Tibial nerve (tissue), 4 donors: ENCODE measurements at regions not wholly inside any gene's neighbourhood (a gene's known extent, or its start where the extent isn't known, plus 50 kb on each side); places are given as distances from the start of the nearest gene placed in this dataset.

Experiments
- DNase-seq, 2 donors: peaks; one replicate each; pipeline ENCODE4 v3.0.0-alpha.2; 2019; ENCODE audit warnings: low spot score in 2 of 2
- H3K27ac ChIP-seq, 4 donors: fragments of 200-600 bp; sonication (generic) in 3 of 4; one replicate each; pipeline ENCODE4 v1.5.1; 2017 to 2019; ENCODE audit warnings: mild to moderate bottlenecking in 1 of 4
- H3K27me3 ChIP-seq, 2 donors: fragments of 200-600 bp; sonication (generic) in 1 of 2; one replicate each; pipeline versions ENCODE4 v1.5.1 to v1.6.0; 2017 to 2019
- H3K36me3 ChIP-seq, 3 donors: fragments of 200-600 bp; sonication (generic); one replicate each; pipeline ENCODE4 v1.5.1; 2018 to 2019
- H3K4me1 ChIP-seq, 4 donors: fragments of 200-600 bp; sonication (generic) in 3 of 4; one replicate each; pipeline ENCODE4 v1.5.1; 2017 to 2019
- H3K4me3 ChIP-seq, 4 donors: fragments of 200-600 bp; sonication (generic) in 3 of 4; one replicate each; pipeline ENCODE4 v1.5.1; 2017 to 2019; ENCODE audit warnings: mild to moderate bottlenecking in 1 of 4, moderate library complexity in 1 of 4
- H3K9me3 ChIP-seq, 4 donors: fragments of 200-600 bp; sonication (generic) in 3 of 4; one replicate each; pipeline ENCODE4 v1.5.1; 2017 to 2019
- CTCF ChIP-seq, 5 experiments: fragments of 200-600 bp in 3 of 5; fragments of 450-650 bp in 2 of 5; sonication (generic) in 3 of 5; IDR thresholded peaks; one replicate each; pipeline ENCODE4 v1.5.1; 2016 to 2019; ENCODE audit warnings: antibody characterized with exemption in 5 of 5, mild to moderate bottlenecking in 3 of 5, moderate library complexity in 2 of 5
- EP300 ChIP-seq, 2 donors: sonication (generic); formaldehyde crosslinking; IDR thresholded peaks; one replicate each; pipeline ENCODE4 v1.6.1; 2017; ENCODE audit warnings: antibody characterized with exemption in 2 of 2, mild to moderate bottlenecking in 1 of 2
- POLR2A ChIP-seq, 2 donors: fragments of 450-650 bp; IDR thresholded peaks; one replicate each; pipeline ENCODE4 v1.6.1; 2017; ENCODE audit warnings: antibody characterized with exemption in 2 of 2, mild to moderate bottlenecking in 2 of 2, moderate library complexity in 2 of 2
- WGBS, 2 donors: methylation state at CpG; one replicate each; pipeline ENCODE4 v1.1.5; 2018; 5-methylcytosine and 5-hydroxymethylcytosine counted together

GRCh38 chr16:66035096-66035495 is 331.4 kb upstream of the CDH5 start:
- TF ChIP-seq CTCF (IDR thresholded peaks at IDR 0.05) (no peak), EP300 (IDR thresholded peaks at IDR 0.05) (no peak), POLR2A (IDR thresholded peaks at IDR 0.05) (no peak)
- H3K36me3 ChIP-seq, result no peaks in the 10 kb centered on the region
- H3K4me1 ChIP-seq, result peaks cover 0 to 20% (median 2%) of the 10 kb centered on the region in 4 donors
- no peaks in the 10 kb centered on the region for H3K9me3 ChIP-seq
- no peak overlapping the region for H3K27ac ChIP-seq
- no peak for DNase-seq
- H3K4me3 ChIP-seq, result no peak overlapping the region
- H3K27me3 ChIP-seq, result no peaks in the 10 kb centered on the region
- WGBS, 2 donors, result 84 to 88% methylated on average over 3 of the region's 3 CpGs

DNA sequence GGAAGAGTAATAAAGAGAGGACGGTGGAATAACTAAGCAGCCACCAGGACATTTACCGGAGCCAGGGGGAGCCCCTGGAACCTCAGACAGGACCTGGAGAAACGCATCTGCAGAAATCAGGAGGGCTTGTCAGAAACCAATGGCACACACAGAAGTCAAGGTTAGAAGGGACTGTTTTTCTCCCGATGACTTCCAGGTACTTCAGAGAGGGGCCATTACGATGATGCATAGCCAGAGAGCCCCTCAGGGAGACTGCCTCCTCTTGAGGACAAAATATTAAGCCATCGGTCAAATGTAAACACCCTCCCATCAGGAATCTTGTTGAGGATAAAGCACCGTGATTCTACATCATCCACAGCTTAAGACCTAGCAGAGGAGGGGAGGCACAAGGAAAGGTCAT is 333.6 kb upstream of the CDH5 start:
- H3K27ac ChIP-seq, result no peak overlapping the region
- H3K36me3 ChIP-seq, result no peaks in the 10 kb centered on the region
- no peaks in the 10 kb centered on the region for H3K27me3 ChIP-seq
- DNase-seq, result no peak
- TF ChIP-seq CTCF (IDR thresholded peaks at IDR 0.05) (no peak), POLR2A (IDR thresholded peaks at IDR 0.05) (no peak), EP300 (IDR thresholded peaks at IDR 0.05) (no peak)
- peaks cover 0 to 31% (median 6%) of the 10 kb centered on the region in 4 donors for H3K4me1 ChIP-seq
- no peaks in the 10 kb centered on the region for H3K9me3 ChIP-seq
- WGBS, 2 donors, result 92 to 94% methylated on average over 7 of the region's 7 CpGs
- no peak overlapping the region for H3K4me3 ChIP-seq

DNA sequence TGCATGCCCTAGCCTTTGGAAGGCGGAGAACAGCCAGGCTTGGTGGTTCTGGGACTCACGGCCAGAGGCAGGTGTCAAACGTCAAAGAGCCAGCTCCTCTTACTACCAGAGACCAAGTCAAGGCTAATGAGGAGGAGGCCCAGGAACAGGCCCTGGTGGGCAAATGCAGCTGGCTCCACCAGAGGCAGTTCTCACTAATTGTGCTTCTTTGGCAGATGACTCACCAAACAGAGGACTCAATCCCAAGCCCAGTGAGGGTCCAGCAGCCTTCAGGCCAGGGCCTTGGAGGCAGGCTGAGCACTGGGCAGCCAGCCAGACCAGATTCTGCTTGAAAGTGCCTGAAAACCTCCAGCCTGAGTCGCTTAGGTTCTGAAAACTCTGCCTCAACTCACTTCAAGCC is 336.5 kb upstream of the CDH5 start:
- TF ChIP-seq EP300 (IDR thresholded peaks at IDR 0.05), result no peak
- Histone ChIP-seq H3K27ac (peak overlapping the region in 1 of 4 donors; percentile 10), H3K9me3 (peaks cover 0 to under 1% (median 0%) of the 10 kb centered on the region in 4 donors), H3K36me3 (no peaks in the 10 kb centered on the region), H3K4me1 (peaks cover 0 to 14% (median 5%) of the 10 kb centered on the region in 4 donors), H3K4me3 (no peak overlapping the region), H3K27me3 (no peaks in the 10 kb centered on the region)
- DNase-seq, result no peak
- WGBS, 2 donors, result 84 to 85% methylated on average over 4 of the region's 4 CpGs

- 20 to 36% methylated on average over 2 of the region's 2 CpGs for WGBS, 2 donors
- peak in 1 of 2 donors; percentile 45 for DNase-seq
- peak in 1 of 2 donors; percentile 73 for TF ChIP-seq EP300 (IDR thresholded peaks at IDR 0.05)
- no peak for TF ChIP-seq CTCF (IDR thresholded peaks at IDR 0.05)
- Histone ChIP-seq H3K27me3 (no peaks in the 10 kb centered on the region), H3K9me3 (peaks cover 0 to 12% (median 0%) of the 10 kb centered on the region in 4 donors), H3K4me3 (no peak overlapping the region), H3K27ac (peak overlapping the region in 3 of 4 donors; percentile 13 to 56 (median 45)), H3K36me3 (no peaks in the 10 kb centered on the region), H3K4me1 (peaks cover 0 to 14% (median 5%) of the 10 kb centered on the region in 4 donors)
Observed at GRCh38 chr16:66028510-66029216, 337.8 kb upstream of the CDH5 start.

DNA sequence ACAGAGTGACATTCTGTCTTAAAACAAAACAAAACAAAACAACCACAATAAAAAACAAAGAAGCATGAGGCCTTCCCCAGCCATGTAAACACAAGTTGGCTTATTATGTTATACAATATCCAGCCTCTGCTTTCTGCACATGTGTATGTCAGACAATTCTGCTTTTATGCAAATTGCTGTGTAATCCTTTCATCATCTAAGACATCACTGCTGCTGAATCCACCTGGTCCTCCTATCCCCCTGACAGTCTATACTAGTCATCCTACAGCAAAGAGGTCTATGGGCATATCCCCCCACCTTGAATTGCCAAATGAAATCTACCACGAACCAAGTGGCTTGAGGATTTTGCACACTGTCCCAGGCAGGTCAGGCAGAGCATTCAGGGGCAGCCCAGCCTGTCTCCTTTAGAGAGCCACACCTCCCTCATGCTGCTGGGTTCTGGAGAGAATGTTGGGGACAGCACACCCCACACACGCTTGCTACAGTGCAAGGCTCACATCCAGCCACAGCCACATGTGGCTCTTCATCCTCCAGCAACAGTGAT is 339.6 kb upstream of the CDH5 start:
- Histone ChIP-seq H3K4me1 (peaks cover 0 to 14% (median 5%) of the 10 kb centered on the region in 4 donors), H3K4me3 (no peak overlapping the region), H3K27me3 (no peaks in the 10 kb centered on the region), H3K27ac (no peak overlapping the region), H3K36me3 (no peaks in the 10 kb centered on the region), H3K9me3 (peaks cover 0 to 12% (median 0%) of the 10 kb centered on the region in 4 donors)
- WGBS, 2 donors, result 85 to 94% methylated on average over 2 of the region's 2 CpGs
- DNase-seq, result no peak
- TF ChIP-seq EP300 (IDR thresholded peaks at IDR 0.05) (no peak), CTCF (IDR thresholded peaks at IDR 0.05) (no peak), POLR2A (IDR thresholded peaks at IDR 0.05) (no peak)
